Mucosa of stomach (tissue), 1 donor: ENCODE measurements at regions not wholly inside any gene's neighbourhood (a gene's known extent, or its start where the extent isn't known, plus 50 kb on each side); places are given as distances from the start of the nearest gene placed in this dataset.
"Not testable (repeated sequence)": the region's sequence is repeated elsewhere in the genome, so short reads cannot be mapped to it uniquely, and the experiment has no call there.

Source experiments
- H3K27me3 ChIP-seq: one replicate; pipeline ENCODE4 v1.7.0; 2013; ENCODE audit warnings: mild to moderate bottlenecking, low read length; ENCODE audit not compliant: control insufficient read depth, insufficient read depth
- H3K36me3 ChIP-seq: one replicate; pipeline ENCODE4 v1.7.0; 2013; ENCODE audit warnings: low read length; ENCODE audit not compliant: control insufficient read depth, insufficient read depth
- H3K4me1 ChIP-seq: one replicate; pipeline ENCODE4 v1.7.0; 2013; ENCODE audit warnings: mild to moderate bottlenecking, low read length; ENCODE audit not compliant: control insufficient read depth, insufficient read depth
- H3K4me3 ChIP-seq: one replicate; pipeline ENCODE4 v1.7.0; 2013; ENCODE audit warnings: low read length
- H3K9ac ChIP-seq: one replicate; pipeline ENCODE4 v1.7.0; 2013; ENCODE audit warnings: mild to moderate bottlenecking, low read length, moderate library complexity
- H3K9me3 ChIP-seq: one replicate; pipeline ENCODE4 v1.7.0; 2013; ENCODE audit warnings: mild to moderate bottlenecking, low read length, moderate library complexity; ENCODE audit not compliant: control insufficient read depth
- donor health status: Pancreatic carcinoma.

- no peaks in the 10 kb centered on the region for H3K27me3 ChIP-seq
- no peaks in the 10 kb centered on the region for H3K9me3 ChIP-seq
- no peaks in the 10 kb centered on the region for H3K36me3 ChIP-seq
- H3K4me1 ChIP-seq: no peaks in the 10 kb centered on the region
- H3K4me3 ChIP-seq: no peak overlapping the region
- H3K9ac ChIP-seq: no peak overlapping the region
Measured at GRCh38 chr1:181175955-181176354, 87.5 kb downstream of the IER5 start.

GRCh38 chr1:181178241-181178879 lies 89.9 kb downstream of the IER5 start:
- H3K9ac ChIP-seq: no peak overlapping the region
- H3K36me3 ChIP-seq: no peaks in the 10 kb centered on the region
- H3K9me3 ChIP-seq: no peaks in the 10 kb centered on the region
- H3K4me1 ChIP-seq: no peaks in the 10 kb centered on the region
- H3K4me3 ChIP-seq: no peak overlapping the region
- peaks cover 3% of the 10 kb centered on the region for H3K27me3 ChIP-seq

GRCh38 chr1:181179279-181179986 lies 90.9 kb downstream of the IER5 start:
- Histone ChIP-seq H3K9me3 (no peaks in the 10 kb centered on the region), H3K4me1 (no peaks in the 10 kb centered on the region), H3K4me3 (no peak overlapping the region), H3K27me3 (peaks cover 3% of the 10 kb centered on the region), H3K9ac (no peak overlapping the region), H3K36me3 (no peaks in the 10 kb centered on the region)

GRCh38 chr1:181179987-181180365 lies 91.5 kb downstream of the IER5 start:
- H3K27me3 ChIP-seq: peaks cover 3% of the 10 kb centered on the region
- H3K36me3 ChIP-seq: no peaks in the 10 kb centered on the region
- no peaks in the 10 kb centered on the region for H3K4me1 ChIP-seq
- no peaks in the 10 kb centered on the region for H3K9me3 ChIP-seq
- H3K9ac ChIP-seq: no peak overlapping the region
- no peak overlapping the region for H3K4me3 ChIP-seq

GRCh38 chr1:181180407-181181031 lies 92.0 kb downstream of the IER5 start:
- Histone ChIP-seq H3K9ac (no peak overlapping the region), H3K4me1 (no peaks in the 10 kb centered on the region), H3K9me3 (no peaks in the 10 kb centered on the region), H3K27me3 (peaks cover 3% of the 10 kb centered on the region), H3K36me3 (no peaks in the 10 kb centered on the region), H3K4me3 (no peak overlapping the region)

- no peak overlapping the region for H3K4me3 ChIP-seq
- H3K9ac ChIP-seq: no peak overlapping the region
- H3K9me3 ChIP-seq: no peaks in the 10 kb centered on the region
- H3K27me3 ChIP-seq: peaks cover 3% of the 10 kb centered on the region
- H3K4me1 ChIP-seq: no peaks in the 10 kb centered on the region
- H3K36me3 ChIP-seq: no peaks in the 10 kb centered on the region
Measured at GRCh38 chr1:181181792-181182585, 93.5 kb downstream of the IER5 start.

GRCh38 chr1:181184621-181185020 lies 96.1 kb downstream of the IER5 start:
- Histone ChIP-seq H3K36me3 (no peaks in the 10 kb centered on the region), H3K9ac (no peak overlapping the region), H3K9me3 (no peaks in the 10 kb centered on the region), H3K4me1 (peaks cover 2% of the 10 kb centered on the region), H3K27me3 (peaks cover 10% of the 10 kb centered on the region), H3K4me3 (no peak overlapping the region)

GRCh38 chr1:181185461-181185860 lies 97.0 kb downstream of the IER5 start:
- Histone ChIP-seq H3K4me3 (no peak overlapping the region), H3K4me1 (peaks cover 11% of the 10 kb centered on the region), H3K9me3 (no peaks in the 10 kb centered on the region), H3K9ac (no peak overlapping the region), H3K36me3 (no peaks in the 10 kb centered on the region), H3K27me3 (peaks cover 16% of the 10 kb centered on the region)

GRCh38 chr1:181186133-181186532 lies 97.6 kb downstream of the IER5 start:
- Histone ChIP-seq H3K4me1 (peaks cover 11% of the 10 kb centered on the region), H3K27me3 (peaks cover 20% of the 10 kb centered on the region)
- not testable (repeated sequence) for H3K4me3 ChIP-seq, H3K9ac ChIP-seq, H3K36me3 ChIP-seq, H3K9me3 ChIP-seq

GRCh38 chr1:181187337-181188126 lies 99.0 kb downstream of the IER5 start:
- Histone ChIP-seq H3K4me1 (peaks cover 11% of the 10 kb centered on the region), H3K27me3 (peaks cover 18% of the 10 kb centered on the region), H3K9ac (no peak overlapping the region), H3K36me3 (no peaks in the 10 kb centered on the region), H3K4me3 (no peak overlapping the region), H3K9me3 (no peaks in the 10 kb centered on the region)

GRCh38 chr1:181189245-181189644 lies 100.7 kb downstream of the IER5 start:
- no peak overlapping the region for H3K9ac ChIP-seq

More at GRCh38 chr1:181189245-181189644, 100.7 kb downstream of the IER5 start:
- Histone ChIP-seq H3K4me3 (no peak overlapping the region), H3K27me3 (peaks cover 18% of the 10 kb centered on the region), H3K9me3 (no peaks in the 10 kb centered on the region), H3K4me1 (peaks cover 11% of the 10 kb centered on the region), H3K36me3 (no peaks in the 10 kb centered on the region)
